Neural crest cell (in vitro differentiated cells): ENCODE measurements at regions not wholly inside any gene's neighbourhood (a gene's known extent, or its start where the extent isn't known, plus 50 kb on each side); places are given as distances from the start of the nearest gene placed in this dataset.

Source experiments
- DNase-seq: peaks from one replicate; pipeline ENCODE4 v3.0.0; 2021; ENCODE audit warnings: low read depth, mixed read lengths, low spot score
- H3K27ac Mint-ChIP-seq: one replicate; pipeline ENCODE4 v1.8.0; 2021; ENCODE audit warnings: mild to moderate bottlenecking, mixed read lengths; ENCODE audit not compliant: unreplicated experiment
- H3K27me3 Mint-ChIP-seq: 2 replicates; pipeline ENCODE4 v1.8.0; 2021; ENCODE audit warnings: low read depth, mild to moderate bottlenecking, mixed read lengths
- H3K36me3 Mint-ChIP-seq: 2 replicates; pipeline ENCODE4 v1.8.0; 2021; ENCODE audit warnings: low read depth, mild to moderate bottlenecking, mixed read lengths
- H3K4me1 Mint-ChIP-seq: 2 replicates; pipeline ENCODE4 v1.8.0; 2021; ENCODE audit warnings: mixed read lengths
- H3K4me3 Mint-ChIP-seq: one replicate; pipeline ENCODE4 v1.8.0; 2021; ENCODE audit warnings: mild to moderate bottlenecking, mixed read lengths
- H3K9me3 Mint-ChIP-seq: 2 replicates; pipeline ENCODE4 v1.8.0; 2021; ENCODE audit warnings: mixed read lengths
- CTCF ChIP-seq: fragments of 200-600 bp; sonication (generic); conservative IDR thresholded peaks from 2 replicates; pipeline ENCODE4 v1.5.0; 2021; ENCODE audit warnings: antibody characterized with exemption, mild to moderate bottlenecking

GRCh38 chrX:40465735-40466551 is 114.8 kb upstream of the ATP6AP2 start:
- Mint-ChIP-seq H3K9me3 (peaks cover 12% of the 10 kb centered on the region), H3K4me1 (peaks cover 52% of the 10 kb centered on the region), H3K27me3 (no peaks in the 10 kb centered on the region), H3K27ac (no peak overlapping the region), H3K4me3 (no peak overlapping the region), H3K36me3 (no peaks in the 10 kb centered on the region)
- TF ChIP-seq CTCF: no peak
- no peak for DNase-seq

- peaks cover 57% of the 10 kb centered on the region for H3K4me1 Mint-ChIP-seq
- DNase-seq: no peak
- peaks cover 5% of the 10 kb centered on the region for H3K36me3 Mint-ChIP-seq
- no peak overlapping the region for H3K27ac Mint-ChIP-seq
- peaks cover 15% of the 10 kb centered on the region for H3K9me3 Mint-ChIP-seq
- H3K27me3 Mint-ChIP-seq: no peaks in the 10 kb centered on the region
- H3K4me3 Mint-ChIP-seq: no peak overlapping the region
- no peak for TF ChIP-seq CTCF
Measured at GRCh38 chrX:40462795-40463194, 118.0 kb upstream of the ATP6AP2 start.

GRCh38 chrX:40460926-40461325 is 119.8 kb upstream of the ATP6AP2 start:
- H3K4me3 Mint-ChIP-seq: peak overlapping the region; percentile 46
- H3K4me1 Mint-ChIP-seq: peaks cover 57% of the 10 kb centered on the region
- H3K27me3 Mint-ChIP-seq: no peaks in the 10 kb centered on the region
- TF ChIP-seq CTCF: no peak
- H3K36me3 Mint-ChIP-seq: peaks cover 7% of the 10 kb centered on the region
- no peak overlapping the region for H3K27ac Mint-ChIP-seq
- DNase-seq: no peak
- H3K9me3 Mint-ChIP-seq: peaks cover 15% of the 10 kb centered on the region

GRCh38 chrX:40459571-40460158 is 121.1 kb upstream of the ATP6AP2 start:
- peak overlapping the region; percentile 92 for H3K27ac Mint-ChIP-seq
- H3K27me3 Mint-ChIP-seq: no peaks in the 10 kb centered on the region
- peaks cover 7% of the 10 kb centered on the region for H3K36me3 Mint-ChIP-seq
- TF ChIP-seq CTCF: no peak
- H3K9me3 Mint-ChIP-seq: peaks cover 6% of the 10 kb centered on the region
- H3K4me3 Mint-ChIP-seq: peak overlapping the region; percentile 61
- peaks cover 55% of the 10 kb centered on the region for H3K4me1 Mint-ChIP-seq
- DNase-seq: peak; percentile 32

GRCh38 chrX:40457406-40457805 is 123.4 kb upstream of the ATP6AP2 start:
- H3K4me3 Mint-ChIP-seq: no peak overlapping the region
- no peak for TF ChIP-seq CTCF
- H3K4me1 Mint-ChIP-seq: peaks cover 45% of the 10 kb centered on the region
- H3K27ac Mint-ChIP-seq: no peak overlapping the region
- DNase-seq: no peak
- H3K9me3 Mint-ChIP-seq: peaks cover 7% of the 10 kb centered on the region
- H3K27me3 Mint-ChIP-seq: peaks cover 3% of the 10 kb centered on the region
- H3K36me3 Mint-ChIP-seq: peaks cover 7% of the 10 kb centered on the region
